SH-SY5Y (cell line): ENCODE measurements at regions not wholly inside any gene's neighbourhood (a gene's known extent, or its start where the extent isn't known, plus 50 kb on each side); places are given as distances from the start of the nearest gene placed in this dataset.

ENCODE experiments used
- GATA2 ChIP-seq: IDR thresholded peaks from 2 replicates; pipeline ENCODE4 v1.6.1; 2011; ENCODE audit warnings: mild to moderate bottlenecking, low read depth, low read length
- GATA3 ChIP-seq: IDR thresholded peaks from 2 replicates; pipeline ENCODE4 v1.6.1; 2011; ENCODE audit warnings: low read depth, mild to moderate bottlenecking, low read length, moderate library complexity

- TF ChIP-seq GATA2 (no peak), GATA3 (no peak)
These were observed 962.1 kb downstream of the KCNMA1 start for GRCh38 chr10:76675561-76675950.
